ENCODE measurements at regions not wholly inside any gene's neighbourhood (a gene's known extent, or its start where the extent isn't known, plus 50 kb on each side); places are given as distances from the start of the nearest gene placed in this dataset.
A peak's percentile ranks its signal among the peaks of the same experiment; 100 is the strongest.

DNA sequence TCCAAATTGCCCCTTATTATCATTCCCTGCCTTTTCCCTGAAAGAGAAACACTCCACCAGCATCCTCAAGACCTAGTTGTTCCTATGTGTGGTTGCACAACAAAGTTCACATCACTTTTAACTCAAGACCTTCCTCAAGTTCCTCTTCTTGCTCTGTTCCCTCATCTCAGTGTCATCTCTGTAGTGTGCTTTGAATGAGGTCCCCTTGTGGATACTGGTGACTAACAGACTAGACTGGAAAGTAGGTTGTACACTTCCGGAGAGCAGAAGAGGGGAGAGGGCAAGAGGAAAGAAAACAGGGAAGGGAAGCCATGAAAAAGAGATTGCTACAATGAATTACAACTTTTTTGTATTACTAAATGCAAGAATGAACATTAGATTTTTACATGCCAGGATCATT, 853.8 kb downstream of the USP25 start:
- Histone ChIP-seq H3K9me3 (no peaks in the 10 kb centered on the region), H3K4me1 (peaks cover 39 to 43% of the 10 kb centered on the region in 2 donors), H3K4me3 (replicated peaks in 1 of 3) (no peak overlapping the region), H3K36me3 (no peaks in the 10 kb centered on the region), H3K27ac (no peak overlapping the region), H3K27me3 (no peaks in the 10 kb centered on the region)
- TF ChIP-seq POLR2A (IDR thresholded peaks at IDR 0.05) = no peak
- TF ChIP-seq, protein P1, sequence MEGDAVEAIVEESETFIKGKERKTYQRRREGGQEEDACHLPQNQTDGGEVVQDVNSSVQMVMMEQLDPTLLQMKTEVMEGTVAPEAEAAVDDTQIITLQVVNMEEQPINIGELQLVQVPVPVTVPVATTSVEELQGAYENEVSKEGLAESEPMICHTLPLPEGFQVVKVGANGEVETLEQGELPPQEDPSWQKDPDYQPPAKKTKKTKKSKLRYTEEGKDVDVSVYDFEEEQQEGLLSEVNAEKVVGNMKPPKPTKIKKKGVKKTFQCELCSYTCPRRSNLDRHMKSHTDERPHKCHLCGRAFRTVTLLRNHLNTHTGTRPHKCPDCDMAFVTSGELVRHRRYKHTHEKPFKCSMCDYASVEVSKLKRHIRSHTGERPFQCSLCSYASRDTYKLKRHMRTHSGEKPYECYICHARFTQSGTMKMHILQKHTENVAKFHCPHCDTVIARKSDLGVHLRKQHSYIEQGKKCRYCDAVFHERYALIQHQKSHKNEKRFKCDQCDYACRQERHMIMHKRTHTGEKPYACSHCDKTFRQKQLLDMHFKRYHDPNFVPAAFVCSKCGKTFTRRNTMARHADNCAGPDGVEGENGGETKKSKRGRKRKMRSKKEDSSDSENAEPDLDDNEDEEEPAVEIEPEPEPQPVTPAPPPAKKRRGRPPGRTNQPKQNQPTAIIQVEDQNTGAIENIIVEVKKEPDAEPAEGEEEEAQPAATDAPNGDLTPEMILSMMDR (IDR thresholded peaks at IDR 0.05) = no peak
- intact Hi-C loops (cut with DNase I) = no loop called here
- WGBS, 2 donors = 87 to 93% methylated on average over 1 of the region's 1 CpG
- DNase-seq = no peak

GRCh38 chr21:16584756-16585155, 855.0 kb downstream of the USP25 start:
- Histone ChIP-seq H3K27me3 (no peaks in the 10 kb centered on the region), H3K9me3 (no peaks in the 10 kb centered on the region), H3K4me3 (replicated peaks in 1 of 3) (no peak overlapping the region), H3K27ac (no peak overlapping the region), H3K4me1 (peaks cover 29 to 33% of the 10 kb centered on the region in 2 donors), H3K36me3 (no peaks in the 10 kb centered on the region)
- 85 to 86% methylated on average over 1 of the region's 1 CpG for WGBS, 2 donors
- TF ChIP-seq, protein P1 (IDR thresholded peaks at IDR 0.05) = no peak
- DNase-seq = no peak
- intact Hi-C loops (cut with DNase I) = no loop called here

GRCh38 chr21:16585896-16586295, 856.1 kb downstream of the USP25 start:
- no peak for DNase-seq
- 94 to 95% methylated on average over 3 of the region's 3 CpGs for WGBS, 2 donors
- Histone ChIP-seq H3K27me3 (no peaks in the 10 kb centered on the region), H3K27ac (peak overlapping the region in 1 of 3 donors; percentile 63), H3K36me3 (no peaks in the 10 kb centered on the region), H3K9me3 (no peaks in the 10 kb centered on the region), H3K4me1 (peaks cover 19 to 24% of the 10 kb centered on the region in 2 donors), H3K4me3 (replicated peaks in 1 of 3) (no peak overlapping the region)
- no peak for TF ChIP-seq POLR2A (IDR thresholded peaks at IDR 0.05)
- TF ChIP-seq, protein P1 (IDR thresholded peaks at IDR 0.05) = no peak
- intact Hi-C loops (cut with DNase I) = no loop called here

DNA sequence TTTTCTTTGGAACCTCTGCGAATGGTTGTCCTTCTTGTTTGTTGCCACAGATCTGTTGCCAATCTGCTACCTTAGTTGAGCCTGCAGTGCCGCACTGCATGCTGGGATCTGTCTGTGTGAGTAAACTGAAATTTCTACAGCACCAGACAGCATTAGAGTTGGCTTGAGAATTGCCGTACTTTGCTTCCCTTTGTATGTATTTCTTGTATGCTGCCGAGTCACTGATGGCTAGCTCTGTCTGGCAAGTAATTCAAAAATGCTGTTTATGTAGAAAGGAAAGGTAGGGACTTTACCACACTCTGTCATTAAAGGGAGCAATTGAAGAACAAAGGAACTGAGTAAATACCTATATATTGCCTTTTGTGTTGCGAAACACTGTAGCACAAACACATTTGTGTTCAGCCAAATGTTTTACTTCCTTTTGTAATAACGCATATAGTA, 857.4 kb downstream of the USP25 start:
- WGBS, 2 donors = 42 to 63% methylated on average over 6 of the region's 6 CpGs
- TF ChIP-seq, protein P1 (IDR thresholded peaks at IDR 0.05) = no peak
- no peak for TF ChIP-seq POLR2A (IDR thresholded peaks at IDR 0.05)
- intact Hi-C loops (cut with DNase I) = no loop called here
- peak overlapping the region in 2 of 3 donors; percentile 27 to 63 for H3K27ac ChIP-seq
- peak in 1 of 2 donors; percentile 27 for DNase-seq
- H3K4me1 ChIP-seq = peaks cover 16 to 21% of the 10 kb centered on the region in 2 donors
- no peak overlapping the region for H3K4me3 ChIP-seq (replicated peaks in 1 of 3)
- no peaks in the 10 kb centered on the region for H3K36me3 ChIP-seq
- no peaks in the 10 kb centered on the region for H3K27me3 ChIP-seq
- no peaks in the 10 kb centered on the region for H3K9me3 ChIP-seq

DNA sequence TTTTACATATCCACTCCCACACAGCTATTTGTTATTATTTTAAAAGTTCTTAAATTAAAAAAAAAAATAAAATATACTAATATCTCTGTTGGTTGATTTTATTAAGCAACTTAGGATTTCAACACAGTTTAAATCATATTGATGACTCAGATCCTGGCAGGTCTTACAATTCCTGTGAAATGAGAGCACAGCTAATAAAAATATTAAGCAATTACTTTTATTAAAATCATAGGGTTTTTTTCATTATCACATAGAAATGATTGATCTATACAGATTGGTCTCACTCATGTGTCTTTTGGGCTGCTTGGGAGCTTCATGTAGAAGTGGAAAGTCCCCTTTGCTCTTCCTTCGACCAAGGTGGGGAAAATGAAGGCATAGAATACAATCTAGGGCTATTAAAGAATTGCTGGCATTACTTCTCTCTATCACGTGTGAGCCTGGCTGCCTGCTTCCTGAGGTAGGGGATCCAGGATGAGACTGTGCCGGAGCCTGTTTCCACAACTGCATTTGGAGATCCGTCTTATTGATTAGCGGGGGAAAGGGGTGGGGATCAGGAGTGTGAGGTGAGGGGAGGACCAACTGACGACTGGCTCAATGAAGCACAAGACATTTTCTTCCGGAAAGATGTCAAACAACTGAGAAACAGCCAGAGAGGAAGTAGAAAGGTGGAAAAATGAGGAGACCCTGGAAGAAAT, 858.0 kb downstream of the USP25 start:
- Histone ChIP-seq H3K36me3 (no peaks in the 10 kb centered on the region), H3K9me3 (no peaks in the 10 kb centered on the region), H3K4me1 (peaks cover 16 to 21% of the 10 kb centered on the region in 2 donors), H3K4me3 (replicated peaks in 1 of 3) (peak overlapping the region in 1 of 3 donors; percentile 16), H3K27me3 (no peaks in the 10 kb centered on the region), H3K27ac (peak overlapping the region in 2 of 3 donors; percentile 34 to 63)
- intact Hi-C loops (cut with DNase I) = no loop called here
- no peak for DNase-seq
- no peak for TF ChIP-seq POLR2A (IDR thresholded peaks at IDR 0.05)
- TF ChIP-seq, protein P1 (IDR thresholded peaks at IDR 0.05) = no peak
- 44 to 54% methylated on average over 7 of the region's 7 CpGs for WGBS, 2 donors
